ENCODE measurements at regions not wholly inside any gene's neighbourhood (a gene's known extent, or its start where the extent isn't known, plus 50 kb on each side); places are given as distances from the start of the nearest gene placed in this dataset.

GRCh38 chr11:131129474-131129873 lies 213.2 kb upstream of the SNX19 start:
- Mint-ChIP-seq H3K4me1 (ENCODE audit: low read depth) (no peaks in the 10 kb centered on the region), H3K36me3 (ENCODE audit: insufficient read depth) (no peaks in the 10 kb centered on the region), H3K27ac (no peak overlapping the region), H3K9me3 (ENCODE audit: low read depth) (peaks cover 27% of the 10 kb centered on the region), H3K4me3 (ENCODE audit: low read depth) (no peak overlapping the region), H3K27me3 (peaks cover 9% of the 10 kb centered on the region)
- TF ChIP-seq, protein P1, sequence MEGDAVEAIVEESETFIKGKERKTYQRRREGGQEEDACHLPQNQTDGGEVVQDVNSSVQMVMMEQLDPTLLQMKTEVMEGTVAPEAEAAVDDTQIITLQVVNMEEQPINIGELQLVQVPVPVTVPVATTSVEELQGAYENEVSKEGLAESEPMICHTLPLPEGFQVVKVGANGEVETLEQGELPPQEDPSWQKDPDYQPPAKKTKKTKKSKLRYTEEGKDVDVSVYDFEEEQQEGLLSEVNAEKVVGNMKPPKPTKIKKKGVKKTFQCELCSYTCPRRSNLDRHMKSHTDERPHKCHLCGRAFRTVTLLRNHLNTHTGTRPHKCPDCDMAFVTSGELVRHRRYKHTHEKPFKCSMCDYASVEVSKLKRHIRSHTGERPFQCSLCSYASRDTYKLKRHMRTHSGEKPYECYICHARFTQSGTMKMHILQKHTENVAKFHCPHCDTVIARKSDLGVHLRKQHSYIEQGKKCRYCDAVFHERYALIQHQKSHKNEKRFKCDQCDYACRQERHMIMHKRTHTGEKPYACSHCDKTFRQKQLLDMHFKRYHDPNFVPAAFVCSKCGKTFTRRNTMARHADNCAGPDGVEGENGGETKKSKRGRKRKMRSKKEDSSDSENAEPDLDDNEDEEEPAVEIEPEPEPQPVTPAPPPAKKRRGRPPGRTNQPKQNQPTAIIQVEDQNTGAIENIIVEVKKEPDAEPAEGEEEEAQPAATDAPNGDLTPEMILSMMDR (IDR thresholded peaks at IDR 0.05; ENCODE audit: unreplicated experiment) = no peak
- no peak for DNase-seq (ENCODE audit: low spot score, unreplicated experiment)

DNA sequence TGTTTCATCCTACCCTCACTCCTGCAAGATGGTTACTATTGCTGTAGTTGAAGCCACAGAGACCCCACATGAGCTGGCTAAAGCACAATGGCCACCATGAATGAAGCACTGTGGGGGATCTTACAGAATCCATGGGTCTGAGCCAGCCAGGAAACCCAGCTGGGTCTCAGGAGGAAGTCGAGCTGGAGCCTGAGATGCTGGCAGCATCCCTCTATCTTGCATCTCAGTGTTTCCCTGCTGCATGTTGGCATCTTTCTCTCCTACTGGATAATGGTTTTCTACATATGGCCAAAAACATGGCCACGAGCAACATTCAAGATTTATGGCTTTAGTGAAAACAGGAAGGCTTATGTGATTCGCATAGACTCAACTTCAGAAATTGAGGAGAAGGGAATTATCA lies 219.3 kb upstream of the SNX19 start:
- H3K27me3 Mint-ChIP-seq = peaks cover 9% of the 10 kb centered on the region
- peaks cover 4% of the 10 kb centered on the region for H3K4me1 Mint-ChIP-seq (ENCODE audit: low read depth)
- H3K9me3 Mint-ChIP-seq (ENCODE audit: low read depth) = no peaks in the 10 kb centered on the region
- no peak for DNase-seq (ENCODE audit: low spot score, unreplicated experiment)
- no peak overlapping the region for H3K27ac Mint-ChIP-seq
- TF ChIP-seq, protein P1 (IDR thresholded peaks at IDR 0.05; ENCODE audit: unreplicated experiment) = no peak
- H3K36me3 Mint-ChIP-seq (ENCODE audit: insufficient read depth) = no peaks in the 10 kb centered on the region
- H3K4me3 Mint-ChIP-seq (ENCODE audit: low read depth) = no peak overlapping the region

DNA sequence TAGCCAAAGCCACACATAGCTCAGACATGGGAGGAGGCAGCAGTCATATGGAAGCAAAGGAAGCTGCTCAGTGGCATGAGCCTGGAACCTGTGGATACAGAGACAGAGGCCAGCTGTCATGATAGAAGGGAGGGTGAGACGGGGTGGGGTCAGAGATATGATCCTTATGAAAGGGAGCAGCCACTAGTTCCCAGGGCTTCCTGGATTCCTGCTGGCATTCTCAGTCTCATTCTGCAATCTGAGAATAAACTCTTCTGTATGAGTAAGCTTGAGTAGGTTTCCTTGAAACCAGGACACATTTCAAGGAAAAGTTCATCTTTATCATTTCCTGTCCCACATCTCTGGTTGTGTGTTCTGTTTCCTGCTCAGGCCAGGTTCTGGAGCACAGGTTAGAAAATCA lies 220.2 kb upstream of the SNX19 start:
- Mint-ChIP-seq H3K27ac (no peak overlapping the region), H3K27me3 (peaks cover 8% of the 10 kb centered on the region), H3K36me3 (ENCODE audit: insufficient read depth) (no peaks in the 10 kb centered on the region), H3K4me1 (ENCODE audit: low read depth) (peaks cover 4% of the 10 kb centered on the region), H3K4me3 (ENCODE audit: low read depth) (no peak overlapping the region), H3K9me3 (ENCODE audit: low read depth) (no peaks in the 10 kb centered on the region)
- no peak for DNase-seq (ENCODE audit: low spot score, unreplicated experiment)
- TF ChIP-seq, protein P1 (IDR thresholded peaks at IDR 0.05; ENCODE audit: unreplicated experiment) = no peak

- Mint-ChIP-seq H3K9me3 (ENCODE audit: low read depth) (no peaks in the 10 kb centered on the region), H3K36me3 (ENCODE audit: insufficient read depth) (no peaks in the 10 kb centered on the region), H3K4me1 (ENCODE audit: low read depth) (peaks cover 4% of the 10 kb centered on the region), H3K4me3 (ENCODE audit: low read depth) (no peak overlapping the region), H3K27me3 (peaks cover 5% of the 10 kb centered on the region), H3K27ac (no peak overlapping the region)
- TF ChIP-seq, protein P1 (IDR thresholded peaks at IDR 0.05; ENCODE audit: unreplicated experiment) = no peak
- DNase-seq (ENCODE audit: low spot score, unreplicated experiment) = no peak
These were observed 220.8 kb upstream of the SNX19 start for GRCh38 chr11:131137046-131137445.

DNA sequence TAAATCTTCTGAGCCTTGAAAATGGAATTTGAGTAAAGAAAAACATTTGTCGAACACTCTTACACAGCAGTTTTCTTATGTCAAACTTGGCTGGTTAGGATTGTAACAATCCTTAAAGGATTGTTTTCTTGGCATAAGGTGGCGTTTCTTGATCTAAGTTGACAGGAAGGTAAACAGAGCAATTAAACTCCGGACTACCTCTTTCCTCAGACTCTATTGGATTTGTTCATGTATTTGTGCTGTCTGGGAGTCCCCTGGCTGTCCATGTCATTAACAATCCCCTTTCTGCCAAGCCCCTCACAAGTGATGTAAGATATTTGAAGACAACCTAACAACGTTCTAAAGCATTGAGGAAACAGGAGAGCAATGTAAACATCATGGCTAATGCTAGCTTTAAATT lies 222.5 kb upstream of the SNX19 start:
- H3K4me1 Mint-ChIP-seq (ENCODE audit: low read depth) = peaks cover 4% of the 10 kb centered on the region
- H3K36me3 Mint-ChIP-seq (ENCODE audit: insufficient read depth) = no peaks in the 10 kb centered on the region
- H3K9me3 Mint-ChIP-seq (ENCODE audit: low read depth) = no peaks in the 10 kb centered on the region
- no peak for DNase-seq (ENCODE audit: low spot score, unreplicated experiment)
- H3K4me3 Mint-ChIP-seq (ENCODE audit: low read depth) = no peak overlapping the region
- H3K27me3 Mint-ChIP-seq = peaks cover 3% of the 10 kb centered on the region
- TF ChIP-seq, protein P1 (IDR thresholded peaks at IDR 0.05; ENCODE audit: unreplicated experiment) = no peak
- no peak overlapping the region for H3K27ac Mint-ChIP-seq

Measured in progenitor cell of endocrine pancreas (in vitro differentiated cells).